Endodermal cell (in vitro differentiated cells): ENCODE measurements at regions not wholly inside any gene's neighbourhood (a gene's known extent, or its start where the extent isn't known, plus 50 kb on each side); places are given as distances from the start of the nearest gene placed in this dataset.

Source experiments
- DNase-seq: peaks from one replicate; pipeline ENCODE4 v3.0.0-alpha.2; 2017
- H3K27ac ChIP-seq: 2 replicates; pipeline ENCODE4 v1.5.1; 2013; ENCODE audit warnings: mild to moderate bottlenecking, low read depth, low read length, moderate library complexity
- H3K27me3 ChIP-seq: 2 replicates; pipeline ENCODE4 v1.6.1; 2013; ENCODE audit warnings: mild to moderate bottlenecking, low read length, moderate library complexity; ENCODE audit not compliant: insufficient read depth, control insufficient read depth, poor library complexity, severe bottlenecking
- H3K36me3 ChIP-seq: 2 replicates; pipeline ENCODE4 v1.7.0; 2013; ENCODE audit warnings: mild to moderate bottlenecking, low read length, moderate library complexity; ENCODE audit not compliant: control insufficient read depth, insufficient read depth
- H3K4me1 ChIP-seq: one replicate; pipeline ENCODE4 v1.7.0; 2013; ENCODE audit warnings: low read length; ENCODE audit not compliant: control insufficient read depth, insufficient read depth
- H3K4me3 ChIP-seq: 2 replicates; pipeline ENCODE4 v1.5.1; 2013; ENCODE audit warnings: mild to moderate bottlenecking, low read length, moderate library complexity
- H3K9ac ChIP-seq: 2 replicates; pipeline ENCODE4 v1.6.1; 2013; ENCODE audit warnings: mild to moderate bottlenecking, low read length, moderate library complexity; ENCODE audit not compliant: poor library complexity, severe bottlenecking; ENCODE audit errors: extremely low read depth
- H3K9me3 ChIP-seq: 2 replicates; pipeline ENCODE4 v1.6.1; 2013; ENCODE audit warnings: mild to moderate bottlenecking, low read length, moderate library complexity; ENCODE audit not compliant: control insufficient read depth
- H3K27ac Mint-ChIP-seq: 2 replicates; pipeline ENCODE4 v1.8.0; 2020; ENCODE audit warnings: mixed read lengths
- H3K27me3 Mint-ChIP-seq: 2 replicates; pipeline ENCODE4 v1.8.0; 2021; ENCODE audit warnings: mild to moderate bottlenecking, mixed read lengths; ENCODE audit not compliant: insufficient read depth
- H3K36me3 Mint-ChIP-seq: 2 replicates; pipeline ENCODE4 v1.8.0; 2020; ENCODE audit warnings: low read depth, mixed read lengths
- H3K4me1 Mint-ChIP-seq: 2 replicates; pipeline ENCODE4 v1.8.0; 2020; ENCODE audit warnings: mixed read lengths
- H3K4me3 Mint-ChIP-seq: 2 replicates; pipeline ENCODE4 v1.8.0; 2020; ENCODE audit warnings: mild to moderate bottlenecking, moderate library complexity, mixed read lengths
- H3K9me3 Mint-ChIP-seq: 2 replicates; pipeline ENCODE4 v1.8.0; 2020; ENCODE audit warnings: mild to moderate bottlenecking, mixed read lengths
- WGBS, 2 experiments: methylation state at CpG; one replicate each; pipeline versions ENCODE4 v1.1.5 to v1.1.7; 2013; ENCODE audit warnings: missing lambda C conversion rate in 2 of 2, mixed read lengths in 1 of 2; ENCODE audit not compliant: insufficient coverage in 1 of 2, insufficient read length in 1 of 2; 5-methylcytosine and 5-hydroxymethylcytosine counted together
- TF ChIP-seq, protein P1 (sequence below): fragments of 200-600 bp; sonication (generic); conservative IDR thresholded peaks from 2 replicates; pipeline ENCODE4 v1.5.0; 2021; ENCODE audit warnings: antibody characterized with exemption, mild to moderate bottlenecking

- H3K9ac ChIP-seq, result no peak overlapping the region
- H3K4me3 Mint-ChIP-seq, result no peak overlapping the region
- no peak for DNase-seq
Measured at GRCh38 chr22:47695176-47695575, 932.7 kb downstream of the TBC1D22A start.

DNA sequence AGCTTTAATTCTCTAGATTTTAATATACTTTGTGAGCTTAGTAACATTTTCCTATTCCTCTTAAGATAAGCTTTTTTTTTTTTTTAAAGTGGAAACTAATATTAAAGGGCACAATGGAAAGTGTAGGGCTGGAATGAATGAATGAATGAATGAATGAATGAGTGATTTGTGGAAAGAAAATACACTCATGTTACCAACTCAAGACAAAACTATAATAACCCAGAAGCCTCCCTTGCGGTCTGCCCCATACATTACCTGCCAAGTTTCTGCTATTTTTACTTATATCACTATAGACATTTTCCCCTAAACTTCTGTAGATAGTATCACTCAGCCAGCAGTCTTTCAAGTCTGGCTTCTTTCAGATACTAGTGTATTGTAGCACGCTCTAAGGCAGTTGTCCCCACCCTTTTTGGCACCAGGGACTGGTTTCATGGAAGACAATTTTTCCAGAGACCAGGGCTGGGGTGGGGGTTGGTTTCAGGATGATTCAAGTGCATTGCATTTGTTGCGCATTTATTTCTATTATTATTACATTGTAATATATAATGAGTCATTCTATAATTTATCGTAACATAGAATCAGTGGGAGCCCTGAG, 932.2 kb downstream of the TBC1D22A start:
- Histone ChIP-seq H3K4me3 (peak overlapping the region; percentile 62), H3K9me3 (peaks cover 63% of the 10 kb centered on the region), H3K27ac (no peak overlapping the region), H3K9ac (no peak overlapping the region), H3K4me1 (no peaks in the 10 kb centered on the region), H3K27me3 (no peaks in the 10 kb centered on the region), H3K36me3 (no peaks in the 10 kb centered on the region)
- WGBS, 2 experiments, result 86 to 100% methylated on average over 1 to 3 of the region's 4 CpGs
- peaks cover 2% of the 10 kb centered on the region for H3K36me3 Mint-ChIP-seq
- peaks cover 10% of the 10 kb centered on the region for H3K4me1 Mint-ChIP-seq
- TF ChIP-seq, protein P1, sequence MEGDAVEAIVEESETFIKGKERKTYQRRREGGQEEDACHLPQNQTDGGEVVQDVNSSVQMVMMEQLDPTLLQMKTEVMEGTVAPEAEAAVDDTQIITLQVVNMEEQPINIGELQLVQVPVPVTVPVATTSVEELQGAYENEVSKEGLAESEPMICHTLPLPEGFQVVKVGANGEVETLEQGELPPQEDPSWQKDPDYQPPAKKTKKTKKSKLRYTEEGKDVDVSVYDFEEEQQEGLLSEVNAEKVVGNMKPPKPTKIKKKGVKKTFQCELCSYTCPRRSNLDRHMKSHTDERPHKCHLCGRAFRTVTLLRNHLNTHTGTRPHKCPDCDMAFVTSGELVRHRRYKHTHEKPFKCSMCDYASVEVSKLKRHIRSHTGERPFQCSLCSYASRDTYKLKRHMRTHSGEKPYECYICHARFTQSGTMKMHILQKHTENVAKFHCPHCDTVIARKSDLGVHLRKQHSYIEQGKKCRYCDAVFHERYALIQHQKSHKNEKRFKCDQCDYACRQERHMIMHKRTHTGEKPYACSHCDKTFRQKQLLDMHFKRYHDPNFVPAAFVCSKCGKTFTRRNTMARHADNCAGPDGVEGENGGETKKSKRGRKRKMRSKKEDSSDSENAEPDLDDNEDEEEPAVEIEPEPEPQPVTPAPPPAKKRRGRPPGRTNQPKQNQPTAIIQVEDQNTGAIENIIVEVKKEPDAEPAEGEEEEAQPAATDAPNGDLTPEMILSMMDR, result no peak
- no peak overlapping the region for H3K27ac Mint-ChIP-seq
- H3K9me3 Mint-ChIP-seq, result peaks cover 39% of the 10 kb centered on the region
- no peak overlapping the region for H3K4me3 Mint-ChIP-seq
- DNase-seq, result no peak
- peaks cover 3% of the 10 kb centered on the region for H3K27me3 Mint-ChIP-seq

More at GRCh38 chr22:47695176-47695575, 932.7 kb downstream of the TBC1D22A start:
- TF ChIP-seq, protein P1, result no peak
- H3K4me3 ChIP-seq, result peak overlapping the region; percentile 58
- peaks cover 66% of the 10 kb centered on the region for H3K9me3 ChIP-seq
- H3K27me3 Mint-ChIP-seq, result peaks cover 3% of the 10 kb centered on the region
- no peaks in the 10 kb centered on the region for H3K27me3 ChIP-seq
- no peaks in the 10 kb centered on the region for H3K4me1 ChIP-seq
- no peaks in the 10 kb centered on the region for H3K36me3 ChIP-seq
- peaks cover 10% of the 10 kb centered on the region for H3K4me1 Mint-ChIP-seq
- 95 to 98% methylated on average over 5 of the region's 5 CpGs for WGBS, 2 experiments
- no peak overlapping the region for H3K27ac Mint-ChIP-seq
- H3K27ac ChIP-seq, result no peak overlapping the region
- peaks cover 40% of the 10 kb centered on the region for H3K9me3 Mint-ChIP-seq
- H3K36me3 Mint-ChIP-seq, result peaks cover 2% of the 10 kb centered on the region

DNA sequence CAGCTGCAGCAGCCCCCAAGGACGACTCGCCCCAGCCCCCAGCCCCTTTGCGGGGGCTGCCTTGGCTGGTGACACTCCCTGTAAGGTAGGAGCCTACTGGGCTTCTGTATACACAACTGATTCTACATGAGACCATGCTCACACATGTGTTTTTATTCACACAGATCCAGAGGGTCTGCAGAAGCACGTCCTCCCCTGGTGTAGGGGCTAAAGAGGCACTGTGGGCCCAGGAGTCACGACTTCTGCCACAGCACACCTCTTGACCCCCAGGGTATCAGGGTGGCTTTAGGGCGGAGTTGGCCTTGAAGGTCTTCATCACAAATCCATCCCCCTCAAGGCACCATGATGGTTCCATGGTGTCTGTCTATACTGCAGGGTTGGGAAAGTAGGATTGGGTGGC, 931.2 kb downstream of the TBC1D22A start:
- Mint-ChIP-seq H3K9me3 (peaks cover 34% of the 10 kb centered on the region), H3K4me1 (peaks cover 10% of the 10 kb centered on the region), H3K4me3 (no peak overlapping the region), H3K36me3 (peaks cover 2% of the 10 kb centered on the region), H3K27ac (no peak overlapping the region), H3K27me3 (peaks cover 3% of the 10 kb centered on the region)
- Histone ChIP-seq H3K27me3 (no peaks in the 10 kb centered on the region), H3K4me1 (no peaks in the 10 kb centered on the region), H3K36me3 (no peaks in the 10 kb centered on the region), H3K9ac (no peak overlapping the region), H3K4me3 (peak overlapping the region; percentile 12), H3K27ac (no peak overlapping the region), H3K9me3 (peaks cover 63% of the 10 kb centered on the region)
- no peak for DNase-seq
- TF ChIP-seq, protein P1, result no peak
- WGBS, 2 experiments, result 91 to 93% methylated on average over 2 to 6 of the region's 6 CpGs
